HG03175 (cell line): ENCODE measurements at regions not wholly inside any gene's neighbourhood (a gene's known extent, or its start where the extent isn't known, plus 50 kb on each side); places are given as distances from the start of the nearest gene placed in this dataset.
"Not testable (repeated sequence)": the region's sequence is repeated elsewhere in the genome, so short reads cannot be mapped to it uniquely, and the experiment has no call there.

Experiments
- ATAC-seq: cut with Tn5 transposase; IDR thresholded peaks from one replicate; pipeline ENCODE4 v1.9.1; 2021; ENCODE audit warnings: mild to moderate bottlenecking, moderate library complexity; ENCODE audit not compliant: unreplicated experiment

DNA sequence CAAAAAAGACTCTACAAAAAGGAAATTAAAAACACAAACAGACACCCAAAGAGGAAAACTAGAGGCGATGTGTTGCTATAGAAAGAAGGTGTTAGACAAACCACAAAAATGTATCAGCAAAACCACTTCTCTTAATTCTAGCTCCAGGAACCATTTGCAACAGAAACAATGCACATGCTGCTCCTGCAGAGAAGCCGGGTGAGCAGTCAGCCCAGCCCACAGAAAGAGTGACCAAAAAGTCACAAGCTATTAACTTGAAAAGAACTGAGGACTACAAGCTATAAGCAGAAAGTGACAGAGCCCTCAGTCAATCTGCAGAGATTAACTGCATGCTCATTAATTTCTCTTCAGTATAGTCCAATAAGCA is 96.2 kb upstream of the KLHL13 start:
- ATAC-seq = peak; percentile 74

DNA sequence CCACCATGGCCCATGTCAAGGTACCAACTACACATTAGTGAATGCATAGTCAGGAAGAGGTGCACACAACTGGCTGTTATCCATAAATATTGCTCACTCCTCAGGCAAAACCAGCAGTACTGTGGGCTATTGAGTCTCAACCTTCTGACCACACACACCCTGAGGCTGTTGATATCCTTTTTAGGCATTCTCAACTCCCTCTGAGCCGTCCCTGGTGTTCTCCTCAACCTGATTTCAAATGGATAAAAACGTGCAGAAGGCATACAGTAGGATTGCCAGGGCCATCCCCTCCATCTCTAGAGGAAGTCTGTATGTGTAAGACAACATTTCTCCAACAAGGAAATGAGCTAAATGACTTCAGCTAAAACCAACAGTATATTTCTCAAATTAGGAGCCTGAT is 98.7 kb upstream of the KLHL13 start:
- no peak for ATAC-seq

DNA sequence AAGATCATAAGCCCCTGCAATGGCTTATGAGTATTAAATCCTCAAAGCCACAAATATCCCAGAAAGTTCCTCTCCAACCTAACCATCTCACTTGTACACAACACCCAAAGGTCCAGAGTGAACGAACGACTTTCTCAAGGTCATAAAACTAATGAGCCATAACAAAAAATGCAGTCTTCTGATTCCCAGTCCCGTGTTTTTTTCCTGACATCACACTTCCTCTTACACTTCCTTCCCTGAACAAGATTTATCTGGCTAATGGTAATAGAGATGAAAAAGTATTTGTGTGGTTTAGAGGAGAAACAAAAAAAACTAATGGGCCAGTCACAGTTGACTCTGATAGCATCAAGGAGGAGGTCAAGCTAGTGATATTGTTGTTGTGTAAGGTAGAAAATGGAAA is 99.5 kb upstream of the KLHL13 start:
- no peak for ATAC-seq

DNA sequence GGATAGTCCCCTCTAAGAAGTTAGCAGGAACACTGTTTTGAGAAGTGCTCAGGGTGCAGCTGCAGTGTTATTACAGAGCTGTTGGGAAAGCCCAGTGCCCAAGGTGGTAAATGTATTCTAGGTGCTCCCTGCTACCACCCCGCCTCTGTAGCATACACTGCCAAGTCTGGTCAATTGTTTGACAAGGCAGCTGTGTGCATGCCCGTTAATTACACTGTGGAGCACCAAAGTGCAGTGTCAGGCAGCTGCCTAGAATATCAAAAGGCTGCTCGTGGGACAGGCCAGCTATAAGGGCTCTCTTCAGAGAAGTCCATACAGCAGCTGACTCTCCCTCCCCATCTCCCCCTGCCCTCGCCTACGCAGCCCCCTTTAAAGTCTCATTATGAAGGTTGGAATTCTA is 99.9 kb upstream of the KLHL13 start:
- no peak for ATAC-seq

DNA sequence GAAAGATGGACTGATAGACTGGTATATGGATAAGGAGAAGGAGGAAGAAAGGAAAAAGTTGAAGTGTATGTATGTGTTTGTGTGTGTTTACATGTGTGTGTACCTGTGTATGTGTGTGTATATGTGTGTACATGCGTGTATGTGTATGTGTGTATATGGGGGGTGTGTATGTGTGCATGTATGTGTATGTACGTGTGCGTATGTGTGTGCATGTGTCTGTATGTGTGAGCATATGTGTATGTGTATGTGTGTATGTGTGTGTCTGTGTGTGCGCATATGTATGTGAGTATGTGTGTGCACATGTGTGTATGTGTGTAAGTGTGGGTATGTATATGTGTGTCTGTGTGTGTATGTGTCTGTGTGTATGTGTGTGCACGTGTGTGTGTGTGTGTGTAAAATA is 101.5 kb upstream of the KLHL13 start:
- no peak for ATAC-seq

DNA sequence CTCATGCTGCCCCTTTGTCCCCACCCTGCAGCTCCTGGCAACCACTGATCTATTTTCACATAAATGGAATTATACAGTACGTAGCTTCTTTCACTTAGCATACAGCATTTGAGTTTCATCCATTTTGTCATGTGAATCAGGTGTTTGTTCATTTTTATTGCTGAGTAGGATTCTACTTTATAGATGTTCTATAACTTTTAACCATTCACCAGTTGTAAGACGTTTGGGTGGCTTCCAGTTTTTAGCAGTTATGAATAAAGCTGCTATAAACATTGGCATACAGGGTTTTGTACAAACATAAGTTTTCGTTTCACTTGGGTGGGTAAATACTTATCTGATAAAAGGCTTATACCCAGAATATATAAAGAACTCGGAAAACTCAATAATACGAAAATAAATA is 102.3 kb upstream of the KLHL13 start:
- ATAC-seq = no peak

DNA sequence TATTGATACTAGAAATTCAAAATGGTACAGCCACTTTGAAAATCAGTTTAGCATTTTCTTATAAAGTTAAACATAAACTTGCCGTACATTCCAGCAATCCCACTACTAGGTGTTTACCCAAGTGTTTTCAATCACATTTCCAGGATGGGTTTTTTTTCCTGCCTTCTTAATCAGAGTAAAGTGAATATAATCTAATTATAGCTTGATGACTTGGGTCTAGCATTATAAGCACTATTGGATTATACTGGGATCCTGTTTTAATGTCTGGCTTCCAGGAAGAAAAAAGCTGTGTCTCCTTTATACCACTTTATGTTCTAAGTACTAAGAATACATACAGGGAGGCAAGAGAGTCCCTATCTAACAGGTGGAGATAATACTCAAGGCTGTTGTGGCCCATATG is 103.3 kb upstream of the KLHL13 start:
- ATAC-seq = no peak

DNA sequence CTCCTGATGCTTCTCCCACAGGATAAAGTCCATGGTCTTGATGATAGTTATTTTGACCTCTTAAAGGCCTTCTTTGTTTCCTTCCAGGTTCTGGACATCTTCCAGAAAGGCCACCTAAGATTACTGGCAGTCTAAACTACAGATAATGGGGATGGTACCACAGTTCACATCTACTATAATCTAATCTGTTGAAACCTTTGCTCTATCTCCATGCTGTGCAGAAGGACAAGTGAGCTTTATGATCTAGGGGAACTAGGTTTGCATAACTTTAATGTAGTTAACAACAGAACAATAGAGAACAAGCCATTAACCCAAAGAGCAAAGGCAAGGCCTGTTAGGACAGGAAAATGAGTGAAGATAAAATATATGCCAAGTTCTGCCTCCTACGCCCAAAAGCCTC is 103.9 kb upstream of the KLHL13 start:
- ATAC-seq = no peak

DNA sequence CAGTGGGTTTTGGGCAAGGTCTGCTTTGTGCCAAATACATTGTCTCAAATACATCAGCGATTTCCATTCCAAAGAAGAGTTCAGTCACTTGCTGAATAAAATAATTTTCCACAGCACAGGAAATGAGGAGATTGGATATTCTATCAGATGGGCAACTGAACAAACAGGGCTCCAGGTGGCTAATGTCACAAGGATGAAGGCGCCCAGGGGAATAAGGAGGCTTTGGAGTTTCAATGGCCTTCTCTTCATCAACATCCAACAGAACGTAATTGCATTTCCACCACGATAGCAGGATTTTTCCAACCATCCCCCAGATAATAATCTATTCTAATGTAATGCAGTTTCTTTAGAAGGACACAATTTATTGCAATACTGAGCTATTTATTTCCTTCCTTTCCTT is 104.7 kb upstream of the KLHL13 start:
- no peak for ATAC-seq

DNA sequence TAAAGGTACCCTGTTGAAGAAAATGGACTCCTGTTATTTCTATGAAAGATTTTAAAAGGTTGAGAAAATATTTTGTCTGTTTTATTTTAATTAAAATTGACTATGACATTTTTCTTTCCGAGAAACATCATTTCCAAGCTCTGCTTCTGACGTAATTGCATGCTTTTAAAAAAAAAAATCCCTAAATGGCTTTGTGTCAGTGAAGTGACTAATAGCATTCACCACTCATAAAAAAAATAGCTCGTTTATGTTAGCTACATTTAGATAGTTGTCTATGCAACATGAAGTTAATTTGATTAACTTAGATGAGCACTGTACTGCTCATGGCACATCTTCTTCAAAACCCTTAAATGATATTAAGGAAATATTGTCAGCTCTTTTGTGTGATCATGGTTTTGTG is 105.1 kb upstream of the KLHL13 start:
- no peak for ATAC-seq

DNA sequence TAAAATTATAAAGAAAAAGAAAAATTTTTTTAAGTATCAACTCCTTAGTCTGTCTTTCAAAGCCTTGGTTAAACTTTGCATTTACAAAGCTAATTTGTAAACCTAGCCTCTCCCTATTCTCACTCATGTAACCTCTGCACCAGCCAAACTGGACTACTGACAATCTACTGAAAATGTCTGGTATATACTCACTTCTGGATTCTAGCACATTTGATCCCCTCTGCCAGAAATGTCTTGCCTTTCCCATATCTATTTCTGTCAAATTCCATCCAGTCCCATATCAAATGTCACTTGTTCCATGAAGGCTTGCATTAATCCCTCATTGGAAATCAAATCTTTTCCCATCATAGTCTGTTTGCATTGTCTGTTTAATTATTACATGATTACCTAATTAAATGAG is 105.8 kb upstream of the KLHL13 start:
- no peak for ATAC-seq

DNA sequence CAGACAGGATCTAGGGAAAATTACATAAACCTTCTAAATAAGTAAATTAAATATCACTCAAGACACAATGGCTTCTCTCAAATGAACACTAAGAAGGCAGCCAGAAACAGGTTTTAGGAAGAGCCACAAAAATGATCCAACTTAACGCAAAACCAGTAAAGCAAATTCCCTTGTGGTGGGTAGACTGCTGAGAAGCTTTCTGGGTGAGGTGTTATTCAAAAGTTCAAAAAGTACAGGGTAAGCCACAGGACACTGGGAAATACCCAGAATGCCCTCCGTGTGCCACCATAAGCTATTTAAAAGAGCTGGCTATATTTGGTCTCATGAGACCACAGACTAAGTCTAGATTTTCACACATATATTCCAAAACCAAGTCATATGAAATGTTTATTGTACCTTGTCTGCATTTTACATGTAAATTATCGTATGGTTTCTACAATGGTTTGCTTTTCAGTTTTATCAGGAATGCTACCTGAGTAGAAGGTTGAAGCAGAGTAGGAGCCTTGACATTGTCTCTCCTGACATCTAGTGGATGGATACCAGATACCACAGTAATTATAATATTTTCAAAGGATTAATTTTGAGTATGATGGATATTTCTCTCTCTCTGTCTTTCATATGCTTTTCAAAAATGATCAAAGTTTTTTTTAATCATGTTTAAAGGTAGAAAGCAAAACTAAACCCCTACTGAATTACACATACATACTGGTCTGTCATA is 109.3 kb upstream of the KLHL13 start:
- ATAC-seq = peak; percentile 64

DNA sequence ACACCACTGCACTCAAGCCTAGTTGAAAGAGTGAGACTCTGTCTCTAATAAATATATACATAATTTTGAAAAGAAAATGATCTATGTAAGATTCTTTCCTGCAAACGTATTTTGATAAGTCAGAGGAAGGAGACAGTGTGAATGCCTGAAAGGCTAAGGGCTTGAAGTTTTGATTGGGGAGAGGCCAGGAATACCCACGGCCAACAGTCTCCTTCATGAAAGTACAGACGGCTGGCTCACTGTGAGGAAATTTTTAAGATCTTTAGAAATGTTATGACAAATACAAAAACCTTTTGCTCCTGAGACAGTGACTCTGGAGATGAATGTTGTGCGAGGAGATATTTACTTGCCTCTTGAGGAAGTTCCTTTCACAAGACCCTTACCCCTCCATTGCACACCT is 111.4 kb upstream of the KLHL13 start:
- no peak for ATAC-seq

DNA sequence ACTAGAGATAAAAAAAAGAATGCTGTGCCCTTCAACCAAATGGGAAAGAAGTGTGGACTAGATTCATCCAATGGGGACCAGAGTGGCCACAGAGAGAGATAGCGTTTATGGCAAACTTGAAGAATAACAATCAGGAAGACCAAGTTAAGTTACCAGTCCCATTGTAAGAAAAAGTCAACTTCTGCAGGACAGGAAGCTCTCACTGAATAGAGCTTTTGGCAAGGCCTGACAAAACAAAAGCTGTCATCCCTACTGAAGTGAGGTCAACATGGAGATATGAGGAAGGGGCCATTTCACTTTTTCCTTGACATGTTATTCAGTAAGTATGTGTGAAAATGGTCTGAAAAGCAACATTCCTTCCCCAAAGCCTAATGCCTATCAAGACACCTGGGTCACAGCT is 111.8 kb upstream of the KLHL13 start:
- ATAC-seq = no peak

DNA sequence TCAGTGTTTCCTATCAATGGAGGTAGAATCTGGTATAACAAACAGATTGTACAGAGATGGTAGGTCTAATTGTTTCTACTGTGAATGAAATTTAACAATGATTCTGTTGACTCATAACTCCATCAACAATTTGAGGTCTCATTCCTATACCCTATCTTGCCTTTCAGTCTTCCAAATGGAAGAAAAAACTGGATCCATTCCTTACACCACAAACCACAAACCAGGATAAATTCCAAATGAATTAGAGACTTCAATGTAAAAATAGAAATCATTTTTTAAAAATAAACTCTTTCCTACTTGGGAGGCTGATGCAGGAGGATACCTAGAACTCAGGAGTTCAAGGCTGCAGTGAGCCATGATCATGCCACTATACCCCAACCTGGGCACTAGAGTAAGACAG is 114.4 kb upstream of the WDR44 start:
- no peak for ATAC-seq

DNA sequence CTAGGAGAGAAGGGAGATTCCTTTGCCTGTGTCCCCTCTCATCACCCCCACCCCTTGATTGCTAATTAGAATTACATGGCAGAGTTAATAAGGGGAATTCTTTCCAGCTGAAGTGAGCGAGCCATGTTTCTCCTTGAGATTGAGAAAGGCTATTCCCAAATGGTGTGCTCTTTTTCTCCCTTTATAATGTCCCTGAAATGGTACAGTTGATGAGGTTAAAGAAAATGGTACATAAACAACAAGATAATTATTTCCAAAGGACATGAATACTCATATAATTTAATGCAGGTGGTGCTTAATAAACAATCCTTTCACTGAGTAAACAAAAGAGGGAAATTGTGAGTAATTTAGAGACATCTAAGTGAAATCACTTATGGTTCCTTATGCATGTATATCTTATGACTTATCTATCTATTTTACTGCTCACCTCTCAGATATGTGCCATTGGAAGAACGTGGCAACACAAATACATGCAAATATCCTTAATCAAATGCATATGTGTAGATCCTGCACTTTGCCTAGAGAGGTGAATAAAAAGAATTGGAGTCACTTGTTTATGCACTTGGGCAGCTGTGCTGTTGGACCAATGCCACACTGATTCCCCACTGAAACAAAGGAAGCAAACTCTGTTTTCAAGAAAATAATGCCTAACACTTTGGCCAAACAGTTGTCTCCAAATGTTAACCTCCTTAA is 106.6 kb upstream of the WDR44 start:
- ATAC-seq = no peak

DNA sequence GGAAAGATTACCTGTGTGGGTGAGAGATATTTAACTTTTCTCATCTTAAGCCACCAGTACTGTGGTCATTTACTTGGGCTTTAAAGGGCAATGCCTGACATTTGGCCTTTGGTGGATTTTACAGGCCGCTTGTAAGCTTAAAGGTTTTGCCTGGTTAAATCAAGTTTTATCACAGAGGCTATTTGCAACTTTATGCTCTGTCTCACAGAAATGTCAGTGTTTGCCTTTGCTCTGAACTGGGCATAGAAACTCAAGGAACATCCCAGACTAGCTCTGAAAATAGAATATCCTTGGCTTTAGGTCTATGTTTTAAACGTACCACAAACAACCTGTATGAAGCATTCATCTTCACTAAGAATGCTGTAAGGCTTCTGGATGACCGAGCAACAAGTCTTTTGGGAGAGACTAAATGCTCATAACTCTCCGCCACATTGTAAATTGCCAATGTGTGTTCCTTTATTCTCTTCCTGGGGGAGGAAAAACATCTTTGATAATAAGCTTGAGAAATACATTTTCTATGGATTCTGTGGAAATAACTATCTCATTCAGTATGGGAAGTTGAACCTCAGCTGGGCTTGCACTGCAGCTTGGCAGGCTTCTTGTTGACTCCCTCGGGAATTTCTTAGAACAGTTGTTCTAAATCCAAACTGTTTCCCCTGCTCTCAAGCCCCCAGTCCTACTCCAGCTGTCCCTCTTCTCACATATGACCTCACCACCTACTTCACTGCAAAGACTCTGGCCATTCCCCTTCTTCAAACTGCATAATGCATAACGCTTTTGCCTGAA is 105.8 kb upstream of the WDR44 start:
- no peak for ATAC-seq

DNA sequence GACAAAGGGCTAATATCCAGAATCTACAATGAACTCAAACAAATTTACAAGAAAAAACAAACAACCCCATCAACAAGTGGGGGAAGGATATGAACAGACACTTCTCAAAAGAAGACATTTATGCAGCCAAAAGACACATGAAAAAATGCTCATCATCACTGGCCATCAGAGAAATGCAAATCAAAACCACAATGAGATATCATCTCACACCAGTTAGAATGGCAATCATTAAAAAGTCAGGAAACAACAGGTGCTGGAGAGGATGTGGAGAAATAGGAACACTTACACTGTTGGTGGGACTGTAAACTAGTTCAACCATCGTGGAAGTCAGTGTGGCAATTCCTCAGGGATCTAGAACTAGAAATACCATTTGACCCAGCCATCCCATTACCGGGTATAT is 98.9 kb upstream of the WDR44 start:
- ATAC-seq = not testable (repeated sequence)

DNA sequence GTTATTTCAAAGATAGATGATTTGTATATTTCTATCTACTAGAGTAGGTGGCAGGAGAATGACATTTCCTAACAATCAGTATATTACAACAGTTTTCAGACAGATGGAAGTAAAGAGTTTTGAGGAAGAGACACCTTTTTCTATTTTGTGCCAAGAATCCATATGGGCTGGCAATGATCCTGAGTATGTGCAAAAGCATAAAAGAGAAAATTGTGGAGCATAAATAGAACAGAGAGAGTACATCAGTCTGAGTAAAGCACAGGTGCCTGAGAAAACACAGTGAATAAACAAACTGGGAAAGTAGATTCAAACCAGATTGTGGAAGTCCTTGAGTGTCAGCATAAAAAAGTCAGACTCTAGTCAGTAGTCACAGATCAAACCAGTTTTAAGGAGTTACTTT is 96.8 kb upstream of the WDR44 start:
- no peak for ATAC-seq

DNA sequence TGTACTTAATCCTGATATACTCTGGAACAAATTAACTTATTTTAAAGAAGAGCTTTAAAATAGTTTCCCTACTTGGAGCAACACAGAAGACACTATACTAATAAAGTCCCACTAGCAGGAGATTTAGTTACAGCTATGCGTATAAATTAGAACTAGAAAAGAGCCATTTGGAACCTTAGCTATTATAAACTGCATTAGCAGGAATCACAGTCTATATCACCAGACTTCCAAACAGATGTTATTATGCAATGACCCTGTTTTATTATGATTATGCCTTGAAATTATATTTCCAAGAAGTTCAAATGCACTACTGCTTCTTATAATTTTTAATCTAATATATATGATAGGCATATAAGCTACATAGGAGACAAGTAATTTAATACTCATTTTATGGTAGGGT is 95.5 kb upstream of the WDR44 start:
- no peak for ATAC-seq

DNA sequence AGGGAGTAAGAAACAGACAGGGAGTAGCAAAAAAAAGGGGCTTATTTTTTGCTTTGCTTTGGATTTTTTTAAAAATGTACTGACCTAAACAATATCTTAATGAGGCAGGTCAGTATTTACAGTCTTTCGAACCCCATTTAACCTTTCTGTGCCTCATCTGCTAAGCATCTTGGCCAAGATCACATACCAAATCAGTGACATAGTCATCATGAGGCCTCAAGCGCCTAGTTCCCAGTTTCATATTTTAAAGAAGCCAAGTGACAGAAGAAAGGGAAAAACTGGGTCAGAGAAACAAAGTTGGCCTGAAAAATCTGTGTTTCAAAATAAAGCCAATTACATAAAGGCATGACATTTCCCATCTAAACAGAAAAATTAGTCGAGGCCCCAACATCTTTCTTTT is 94.6 kb upstream of the WDR44 start:
- no peak for ATAC-seq

DNA sequence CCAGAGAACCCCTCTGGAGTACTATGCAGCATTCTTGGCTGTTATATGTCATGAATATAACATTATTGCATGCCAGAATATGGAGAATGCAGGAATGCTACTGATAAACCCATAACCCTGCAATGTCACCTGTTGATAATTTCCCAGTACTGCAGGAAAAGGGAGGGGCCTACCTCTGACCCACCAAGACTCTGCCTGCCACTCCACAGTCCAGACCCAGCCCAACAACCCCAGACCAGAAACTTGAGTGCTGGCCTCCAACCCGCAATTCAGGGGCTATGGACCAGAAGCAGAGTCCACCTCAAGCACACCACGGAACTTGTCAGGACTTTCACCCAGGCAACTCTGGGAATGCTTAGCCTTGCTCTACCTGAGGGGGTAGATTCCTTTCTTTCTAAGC is 92.9 kb upstream of the WDR44 start:
- ATAC-seq = no peak
